ENCODE measurements at regions not wholly inside any gene's neighbourhood (a gene's known extent, or its start where the extent isn't known, plus 50 kb on each side); places are given as distances from the start of the nearest gene placed in this dataset.
A peak's percentile ranks its signal among the peaks of the same experiment; 100 is the strongest.

DNA sequence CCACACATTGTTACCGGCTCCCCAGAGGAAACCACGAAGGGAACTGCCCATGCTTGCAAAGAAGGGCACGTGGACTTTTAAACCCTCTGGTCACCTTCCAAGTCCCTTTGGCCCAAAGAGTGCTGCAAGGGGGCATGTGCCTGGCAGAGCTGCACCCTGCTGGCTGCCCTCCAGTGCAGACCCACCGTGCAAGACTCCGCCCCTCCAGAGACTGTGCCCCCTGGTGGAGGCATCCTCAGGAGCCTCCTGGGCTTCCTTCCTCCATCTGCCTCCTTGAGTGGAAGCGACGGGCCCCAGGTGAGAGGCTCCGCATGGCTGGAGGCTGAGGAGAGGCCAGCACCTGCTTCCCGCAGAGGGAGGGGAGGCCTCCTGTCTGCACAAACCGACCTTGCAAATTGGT lies 100.6 kb downstream of the CRYAA start:
- no peaks in the 10 kb centered on the region for H3F3A ChIP-seq (ENCODE audit: low read depth)
- H3K4me2 ChIP-seq (ENCODE audit: low read depth, low read length, poor library complexity, severe bottlenecking): no peak overlapping the region
- H3K9me2 ChIP-seq (replicated peaks; ENCODE audit: low read depth, low read length): no peaks in the 10 kb centered on the region
- H3K79me2 ChIP-seq (ENCODE audit: insufficient read depth, low read length): no peaks in the 10 kb centered on the region
- H3K27me3 ChIP-seq (ENCODE audit: insufficient read depth, low read length, poor library complexity, severe bottlenecking): no peaks in the 10 kb centered on the region
- 0 out of 2 replicates have a peak overlapping the region, but pooled peaks have one; percentile 18 for H2AFZ ChIP-seq (ENCODE audit: low read length)
- H4K20me1 ChIP-seq (ENCODE audit: insufficient read depth, low read length, poor library complexity, severe bottlenecking): no peaks in the 10 kb centered on the region
- H3K36me3 ChIP-seq (ENCODE audit: insufficient read depth, low read length): no peaks in the 10 kb centered on the region
- H3K4me1 ChIP-seq (ENCODE audit: insufficient read depth, low read length, poor library complexity, severe bottlenecking): no peaks in the 10 kb centered on the region
- H3K4me3 ChIP-seq (ENCODE audit: low read length, poor library complexity, severe bottlenecking): no peak overlapping the region
- TF ChIP-seq, protein P1, sequence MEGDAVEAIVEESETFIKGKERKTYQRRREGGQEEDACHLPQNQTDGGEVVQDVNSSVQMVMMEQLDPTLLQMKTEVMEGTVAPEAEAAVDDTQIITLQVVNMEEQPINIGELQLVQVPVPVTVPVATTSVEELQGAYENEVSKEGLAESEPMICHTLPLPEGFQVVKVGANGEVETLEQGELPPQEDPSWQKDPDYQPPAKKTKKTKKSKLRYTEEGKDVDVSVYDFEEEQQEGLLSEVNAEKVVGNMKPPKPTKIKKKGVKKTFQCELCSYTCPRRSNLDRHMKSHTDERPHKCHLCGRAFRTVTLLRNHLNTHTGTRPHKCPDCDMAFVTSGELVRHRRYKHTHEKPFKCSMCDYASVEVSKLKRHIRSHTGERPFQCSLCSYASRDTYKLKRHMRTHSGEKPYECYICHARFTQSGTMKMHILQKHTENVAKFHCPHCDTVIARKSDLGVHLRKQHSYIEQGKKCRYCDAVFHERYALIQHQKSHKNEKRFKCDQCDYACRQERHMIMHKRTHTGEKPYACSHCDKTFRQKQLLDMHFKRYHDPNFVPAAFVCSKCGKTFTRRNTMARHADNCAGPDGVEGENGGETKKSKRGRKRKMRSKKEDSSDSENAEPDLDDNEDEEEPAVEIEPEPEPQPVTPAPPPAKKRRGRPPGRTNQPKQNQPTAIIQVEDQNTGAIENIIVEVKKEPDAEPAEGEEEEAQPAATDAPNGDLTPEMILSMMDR (conservative IDR thresholded peaks at IDR 0.05; ENCODE audit: low read length): peak; percentile 70
- no peak for TF ChIP-seq EZH2phosphoT487 (IDR thresholded peaks at IDR 0.05; ENCODE audit: borderline replicate concordance)
- no peak overlapping the region for H3K9ac ChIP-seq (ENCODE audit: low read depth, low read length, poor library complexity, severe bottlenecking)
- no peaks in the 10 kb centered on the region for H3K9me3 ChIP-seq (ENCODE audit: insufficient read depth, low read depth, low read length)

DNA sequence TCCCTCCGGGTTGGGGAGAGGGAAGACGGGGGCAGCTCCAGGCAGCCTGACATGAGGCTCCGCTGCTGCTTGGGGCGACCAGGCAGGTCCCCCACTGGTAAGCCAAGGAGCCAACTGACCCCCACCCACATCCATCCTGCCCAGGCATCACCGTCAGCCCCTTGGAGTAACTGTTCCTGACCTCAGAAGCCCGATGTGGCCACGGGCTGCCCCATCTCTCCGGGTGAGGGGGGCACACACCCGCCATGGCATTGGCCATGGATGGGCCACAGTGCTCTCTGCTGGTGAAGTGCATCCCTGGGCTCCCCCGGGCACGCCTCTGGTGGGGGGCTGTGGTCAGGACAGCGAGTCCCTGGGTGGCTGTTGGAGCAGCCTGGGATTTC lies 100.0 kb downstream of the CRYAA start:
- Histone ChIP-seq H3F3A (ENCODE audit: low read depth) (no peaks in the 10 kb centered on the region), H3K9me2 (replicated peaks; ENCODE audit: low read depth, low read length) (no peaks in the 10 kb centered on the region), H4K20me1 (ENCODE audit: insufficient read depth, low read length, poor library complexity, severe bottlenecking) (no peaks in the 10 kb centered on the region), H3K4me2 (ENCODE audit: low read depth, low read length, poor library complexity, severe bottlenecking) (no peak overlapping the region), H3K4me1 (ENCODE audit: insufficient read depth, low read length, poor library complexity, severe bottlenecking) (no peaks in the 10 kb centered on the region), H2AFZ (ENCODE audit: low read length) (no peak overlapping the region), H3K79me2 (ENCODE audit: insufficient read depth, low read length) (no peaks in the 10 kb centered on the region), H3K9ac (ENCODE audit: low read depth, low read length, poor library complexity, severe bottlenecking) (no peak overlapping the region), H3K4me3 (ENCODE audit: low read length, poor library complexity, severe bottlenecking) (no peak overlapping the region), H3K9me3 (ENCODE audit: insufficient read depth, low read depth, low read length) (no peaks in the 10 kb centered on the region), H3K27me3 (ENCODE audit: insufficient read depth, low read length, poor library complexity, severe bottlenecking) (no peaks in the 10 kb centered on the region), H3K36me3 (ENCODE audit: insufficient read depth, low read length) (no peaks in the 10 kb centered on the region)
- TF ChIP-seq, protein P1 (conservative IDR thresholded peaks at IDR 0.05; ENCODE audit: low read length): no peak
- TF ChIP-seq EZH2phosphoT487 (IDR thresholded peaks at IDR 0.05; ENCODE audit: borderline replicate concordance): no peak

DNA sequence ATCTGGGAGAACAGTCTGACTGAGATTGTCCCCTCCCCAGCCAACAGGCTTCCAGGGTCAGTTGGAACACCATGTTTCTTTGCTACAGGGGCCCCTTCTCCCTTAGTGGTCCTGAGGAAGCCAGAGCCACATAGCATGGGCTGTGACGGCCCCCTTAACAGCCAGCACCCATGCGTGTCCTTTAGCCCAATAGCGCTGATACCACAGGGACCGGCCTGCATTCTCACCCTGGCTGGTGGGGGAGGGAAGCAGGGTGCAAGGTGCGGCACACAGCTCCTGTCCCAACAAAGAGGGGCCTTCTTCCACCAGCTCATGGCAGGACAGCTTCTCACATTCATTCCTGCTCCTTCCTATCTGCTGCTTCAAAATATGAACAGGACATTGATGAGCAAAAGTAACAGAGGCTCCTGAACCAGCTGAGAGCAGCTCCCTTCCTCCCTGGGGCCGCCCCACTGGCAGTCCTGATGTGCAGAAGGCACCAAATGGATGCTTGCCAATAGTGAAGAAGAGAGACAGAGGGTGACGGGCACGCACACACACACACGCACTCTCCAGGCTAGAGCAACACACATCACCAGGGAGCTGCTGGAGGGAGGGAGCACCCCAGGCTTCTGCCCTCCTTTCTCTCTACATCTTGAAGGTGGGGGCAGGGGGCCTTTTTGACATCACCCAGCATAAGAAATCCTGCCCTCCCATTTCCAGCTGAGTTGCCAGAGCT lies 99.4 kb downstream of the CRYAA start:
- H4K20me1 ChIP-seq (ENCODE audit: insufficient read depth, low read length, poor library complexity, severe bottlenecking): no peaks in the 10 kb centered on the region
- no peak overlapping the region for H3K4me2 ChIP-seq (ENCODE audit: low read depth, low read length, poor library complexity, severe bottlenecking)
- H3K4me1 ChIP-seq (ENCODE audit: insufficient read depth, low read length, poor library complexity, severe bottlenecking): no peaks in the 10 kb centered on the region
- TF ChIP-seq, protein P1 (conservative IDR thresholded peaks at IDR 0.05; ENCODE audit: low read length): no peak
- no peak for TF ChIP-seq EZH2phosphoT487 (IDR thresholded peaks at IDR 0.05; ENCODE audit: borderline replicate concordance)
- no peaks in the 10 kb centered on the region for H3K36me3 ChIP-seq (ENCODE audit: insufficient read depth, low read length)
- no peak overlapping the region for H3K4me3 ChIP-seq (ENCODE audit: low read length, poor library complexity, severe bottlenecking)
- no peak overlapping the region for H3K9ac ChIP-seq (ENCODE audit: low read depth, low read length, poor library complexity, severe bottlenecking)
- H3K9me3 ChIP-seq (ENCODE audit: insufficient read depth, low read depth, low read length): no peaks in the 10 kb centered on the region
- no peaks in the 10 kb centered on the region for H3K9me2 ChIP-seq (replicated peaks; ENCODE audit: low read depth, low read length)
- H3K27me3 ChIP-seq (ENCODE audit: insufficient read depth, low read length, poor library complexity, severe bottlenecking): no peaks in the 10 kb centered on the region
- H2AFZ ChIP-seq (ENCODE audit: low read length): no peak overlapping the region
- no peaks in the 10 kb centered on the region for H3K79me2 ChIP-seq (ENCODE audit: insufficient read depth, low read length)
- H3F3A ChIP-seq (ENCODE audit: low read depth): no peaks in the 10 kb centered on the region

Measured in Loucy (cell line).